UCSD-AML1 (cell line): ENCODE measurements at regions not wholly inside any gene's neighbourhood (a gene's known extent, or its start where the extent isn't known, plus 50 kb on each side); places are given as distances from the start of the nearest gene placed in this dataset.
"Not testable (repeated sequence)": the region's sequence is repeated elsewhere in the genome, so short reads cannot be mapped to it uniquely, and the experiment has no call there.

Experiments used
- DNase-seq: peaks from one replicate; lab custom pipeline; 2025; ENCODE audit not compliant: unreplicated experiment; lab: John Stamatoyannopoulos, UW

GRCh38 chr3:25177041-25177440 is 251.0 kb upstream of the RARB start:
- DNase-seq = no peak

GRCh38 chr3:25178672-25179071 is 249.4 kb upstream of the RARB start:
- no peak for DNase-seq

- DNase-seq = no peak
Observed at GRCh38 chr3:25181096-25181495, 247.0 kb upstream of the RARB start.

- DNase-seq = no peak
Observed at GRCh38 chr3:25182794-25183193, 245.3 kb upstream of the RARB start.

GRCh38 chr3:25184641-25185250 is 243.3 kb upstream of the RARB start:
- DNase-seq = no peak

- DNase-seq = no peak
Observed at GRCh38 chr3:25191673-25192072, 236.4 kb upstream of the RARB start.

- not testable (repeated sequence) for DNase-seq
Observed at GRCh38 chr3:25199567-25199966, 228.5 kb upstream of the RARB start.

- DNase-seq = no peak
Observed at GRCh38 chr3:25212736-25213135, 215.3 kb upstream of the RARB start.

- DNase-seq = no peak
Observed at GRCh38 chr3:25214034-25214433, 214.0 kb upstream of the RARB start.

- DNase-seq = no peak
Observed at GRCh38 chr3:25218362-25218761, 209.7 kb upstream of the RARB start.

- no peak for DNase-seq
Observed at GRCh38 chr3:25226747-25227146, 201.3 kb upstream of the RARB start.

GRCh38 chr3:25229586-25229985 is 198.5 kb upstream of the RARB start:
- no peak for DNase-seq

GRCh38 chr3:25235031-25235430 is 193.0 kb upstream of the RARB start:
- no peak for DNase-seq

GRCh38 chr3:25235466-25235865 is 192.6 kb upstream of the RARB start:
- no peak for DNase-seq

GRCh38 chr3:25237602-25238001 is 190.5 kb upstream of the RARB start:
- DNase-seq = no peak

GRCh38 chr3:25239042-25239441 is 189.0 kb upstream of the RARB start:
- no peak for DNase-seq

GRCh38 chr3:25246913-25247312 is 181.2 kb upstream of the RARB start:
- no peak for DNase-seq

- no peak for DNase-seq
Observed at GRCh38 chr3:25252291-25252690, 175.8 kb upstream of the RARB start.

- DNase-seq = no peak
Observed at GRCh38 chr3:25257026-25257425, 171.0 kb upstream of the RARB start.

- no peak for DNase-seq
Observed at GRCh38 chr3:25259871-25260270, 168.2 kb upstream of the RARB start.

GRCh38 chr3:25262322-25262721 is 165.7 kb upstream of the RARB start:
- DNase-seq = no peak

GRCh38 chr3:25265284-25265683 is 162.8 kb upstream of the RARB start:
- no peak for DNase-seq

- DNase-seq = no peak
Observed at GRCh38 chr3:25266677-25267076, 161.4 kb upstream of the RARB start.

GRCh38 chr3:25272090-25272489 is 156.0 kb upstream of the RARB start:
- no peak for DNase-seq
